ENCODE measurements at regions not wholly inside any gene's neighbourhood (a gene's known extent, or its start where the extent isn't known, plus 50 kb on each side); places are given as distances from the start of the nearest gene placed in this dataset.

DNA sequence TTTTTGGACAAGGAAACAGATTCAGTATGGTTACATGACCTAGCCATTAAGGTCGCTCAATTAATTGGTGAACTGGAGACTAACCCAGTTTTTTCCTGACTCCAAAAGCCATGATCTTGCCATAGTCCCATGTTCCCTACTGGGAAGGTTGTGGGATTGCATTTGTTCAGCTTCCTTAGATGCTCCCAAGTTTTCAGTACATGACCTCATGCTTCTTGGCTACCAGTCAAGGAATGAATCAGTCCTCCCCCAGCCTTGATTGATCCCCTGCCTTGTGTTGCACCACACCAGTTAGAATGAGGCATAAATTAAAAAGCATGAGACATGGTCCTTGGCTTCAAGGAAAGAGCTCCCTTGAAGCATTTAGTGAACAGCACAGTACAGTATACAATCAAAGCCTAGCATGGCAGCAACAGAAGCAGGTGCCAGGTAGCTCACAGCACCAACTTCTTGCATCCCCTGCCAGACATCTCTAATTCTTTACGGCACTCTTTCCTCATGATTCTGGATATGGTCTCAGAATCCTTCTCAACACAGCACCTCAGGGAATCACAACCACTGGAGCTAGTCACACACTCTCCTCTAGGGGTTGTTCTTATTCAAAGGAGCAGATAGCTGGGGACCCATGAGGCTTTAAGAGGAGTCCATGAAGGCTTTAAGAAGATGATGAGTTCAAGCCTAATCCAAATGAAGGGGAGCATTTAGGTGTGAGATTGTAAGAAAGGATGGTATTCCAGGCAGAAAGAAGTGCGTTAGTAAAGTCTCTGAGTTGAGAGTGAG, 295.5 kb upstream of the CLINT1 start:
- Histone ChIP-seq H3K4me2 (ENCODE audit: low read depth, low read length) (no peak overlapping the region), H3K79me2 (ENCODE audit: insufficient read depth, low read length) (no peaks in the 10 kb centered on the region), H3K9ac (ENCODE audit: insufficient read depth, low read depth, low read length) (no peak overlapping the region), H3K4me1 (ENCODE audit: insufficient read depth, low read length) (no peaks in the 10 kb centered on the region), H3K27ac (ENCODE audit: extremely low read length, insufficient read depth, low read length) (no peak overlapping the region), H4K20me1 (ENCODE audit: insufficient read depth, low read length) (no peaks in the 10 kb centered on the region), H3K4me3 (replicated peaks in 1 of 3; ENCODE audit: insufficient read depth in 1 of 3, low read depth in 2 of 3, low read length in 3 of 3) (no peak overlapping the region), H3K27me3 (ENCODE audit: control insufficient read depth in 1 of 2, insufficient read depth in 2 of 2, low read length in 2 of 2) (no peaks in the 10 kb centered on the region; a peak in 1 of 5 replicates), H3K36me3 (replicated peaks in 1 of 2; ENCODE audit: control insufficient read depth in 1 of 2, insufficient read depth in 2 of 2, low read length in 2 of 2) (no peaks in the 10 kb centered on the region), H3K9me3 (ENCODE audit: low read length) (no peaks in the 10 kb centered on the region), H2AFZ (ENCODE audit: low read length) (no peak overlapping the region)
- 19% methylated on average over 3 of the region's 3 CpGs for WGBS (ENCODE audit: low lambda C conversion rate)
- ATAC-seq = no peak
- POLR2A ChIA-PET = no interaction called here
- intact Hi-C loops (cut with micrococcal nuclease; ENCODE audit: unreplicated experiment) = no loop called here
- DNase-seq (ENCODE audit: low spot score) = no peak
- in situ Hi-C loops (cut with HindIII; ENCODE audit: extremely low pct_ligation_motif_present, low pct_unique_long_range_greater_than_20kb) = no loop called here
- no peak for FAIRE-seq
- CTCF ChIA-PET (ENCODE audit: low intra/inter-chr PET ratio, low total read pairs) = no interaction called here
- BruUV-seq (replicated peaks) = no TSS peak
- TF ChIP-seq, protein P1, sequence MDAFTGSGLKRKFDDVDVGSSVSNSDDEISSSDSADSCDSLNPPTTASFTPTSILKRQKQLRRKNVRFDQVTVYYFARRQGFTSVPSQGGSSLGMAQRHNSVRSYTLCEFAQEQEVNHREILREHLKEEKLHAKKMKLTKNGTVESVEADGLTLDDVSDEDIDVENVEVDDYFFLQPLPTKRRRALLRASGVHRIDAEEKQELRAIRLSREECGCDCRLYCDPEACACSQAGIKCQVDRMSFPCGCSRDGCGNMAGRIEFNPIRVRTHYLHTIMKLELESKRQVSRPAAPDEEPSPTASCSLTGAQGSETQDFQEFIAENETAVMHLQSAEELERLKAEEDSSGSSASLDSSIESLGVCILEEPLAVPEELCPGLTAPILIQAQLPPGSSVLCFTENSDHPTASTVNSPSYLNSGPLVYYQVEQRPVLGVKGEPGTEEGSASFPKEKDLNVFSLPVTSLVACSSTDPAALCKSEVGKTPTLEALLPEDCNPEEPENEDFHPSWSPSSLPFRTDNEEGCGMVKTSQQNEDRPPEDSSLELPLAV (CRISPR knock-in tag; conservative IDR thresholded peaks at IDR 0.05; ENCODE audit: low read depth) = no peak
- TF ChIP-seq ZGPAT (CRISPR knock-in tag; IDR thresholded peaks at IDR 0.05) (no peak), ZNF776 (CRISPR knock-in tag; IDR thresholded peaks at IDR 0.05) (no peak), HDAC6 (IDR thresholded peaks at IDR 0.05; ENCODE audit: low read depth, low read length) (no peak), ZNF616 (CRISPR knock-in tag; IDR thresholded peaks at IDR 0.05; ENCODE audit: low read depth) (no peak), MZF1 (CRISPR knock-in tag; IDR thresholded peaks at IDR 0.05; ENCODE audit: borderline replicate concordance) (no peak), ZNF160 (CRISPR knock-in tag; IDR thresholded peaks at IDR 0.05) (no peak), NAIF1 (CRISPR knock-in tag; IDR thresholded peaks at IDR 0.05; ENCODE audit: borderline replicate concordance) (no peak), SNAPC2 (CRISPR knock-in tag; IDR thresholded peaks at IDR 0.05) (no peak), ONECUT2 (CRISPR knock-in tag; IDR thresholded peaks at IDR 0.05) (no peak), SIX4 (CRISPR knock-in tag; IDR thresholded peaks at IDR 0.05) (no peak), PRDM10 (CRISPR knock-in tag; IDR thresholded peaks at IDR 0.05; ENCODE audit: low read depth) (no peak), POLR2G (IDR thresholded peaks at IDR 0.05; ENCODE audit: low read depth, low read length) (no peak)
- TF ChIP-seq, protein P2, sequence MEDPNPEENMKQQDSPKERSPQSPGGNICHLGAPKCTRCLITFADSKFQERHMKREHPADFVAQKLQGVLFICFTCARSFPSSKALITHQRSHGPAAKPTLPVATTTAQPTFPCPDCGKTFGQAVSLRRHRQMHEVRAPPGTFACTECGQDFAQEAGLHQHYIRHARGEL (CRISPR knock-in tag; IDR thresholded peaks at IDR 0.05) = no peak
